Upper lobe of left lung (tissue), 4 donors: ENCODE measurements at regions not wholly inside any gene's neighbourhood (a gene's known extent, or its start where the extent isn't known, plus 50 kb on each side); places are given as distances from the start of the nearest gene placed in this dataset.

Source experiments
- CTCF ChIP-seq, 6 experiments: fragments of 450-650 bp in 4 of 6; fragments of 200-600 bp in 2 of 6; sonication (generic) in 2 of 6; IDR thresholded peaks; one replicate each; pipeline ENCODE4 v1.5.1; 2016 to 2019; ENCODE audit warnings: antibody characterized with exemption in 6 of 6
- POLR2A ChIP-seq, 4 donors: fragments of 450-650 bp; IDR thresholded peaks; one replicate each; pipeline ENCODE4 v1.5.1; 2016 to 2017; ENCODE audit warnings: antibody characterized with exemption in 4 of 4, mild to moderate bottlenecking in 2 of 4
- POLR2AphosphoS5 ChIP-seq, 2 donors: sonication (generic); formaldehyde crosslinking; IDR thresholded peaks; one replicate each; pipeline ENCODE4 v1.5.1; 2017; ENCODE audit warnings: antibody characterized with exemption in 2 of 2

DNA sequence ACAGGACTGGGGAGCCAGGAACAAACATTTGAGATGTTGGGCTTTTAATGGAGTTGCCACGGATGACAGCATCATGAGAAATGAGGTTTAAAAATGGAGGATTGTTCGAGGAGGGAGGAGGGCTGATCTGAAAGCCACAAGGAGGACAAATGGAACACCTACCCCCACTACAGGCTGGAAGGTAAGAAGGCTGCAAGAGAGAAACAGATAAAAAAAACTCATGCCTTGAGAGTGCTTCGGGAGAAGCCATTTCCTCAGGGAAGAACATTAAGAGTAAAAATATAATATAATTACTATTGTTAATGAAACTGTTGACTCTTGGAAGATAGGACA lies 119.5 kb upstream of the MAP9 start:
- no peak for TF ChIP-seq CTCF (IDR thresholded peaks at IDR 0.05)
- no peak for TF ChIP-seq POLR2A (IDR thresholded peaks at IDR 0.05)
- no peak for TF ChIP-seq POLR2AphosphoS5 (IDR thresholded peaks at IDR 0.05)
